WERI-Rb-1 (cell line): ENCODE measurements at regions not wholly inside any gene's neighbourhood (a gene's known extent, or its start where the extent isn't known, plus 50 kb on each side); places are given as distances from the start of the nearest gene placed in this dataset.

Source experiments
- DNase-seq: peaks from one replicate; pipeline ENCODE4 v3.0.0-alpha.2; 2020
- H3K27ac ChIP-seq: fragments of 250-450 bp; sonication (Bioruptor Pico); 2 replicates; pipeline ENCODE4 v1.5.1; 2020; ENCODE audit warnings: mild to moderate bottlenecking, moderate library complexity
- H3K27me3 ChIP-seq: fragments of 250-450 bp; sonication (Bioruptor Pico); 2 replicates; pipeline ENCODE4 v1.5.1; 2021; ENCODE audit warnings: mild to moderate bottlenecking, low read depth, moderate library complexity; ENCODE audit not compliant: insufficient read depth, severe bottlenecking
- H3K36me3 ChIP-seq: fragments of 250-450 bp; sonication (Bioruptor Pico); 2 replicates; pipeline ENCODE4 v1.5.1; 2020; ENCODE audit warnings: mild to moderate bottlenecking, moderate library complexity
- H3K4me3 ChIP-seq: 2 replicates; pipeline ENCODE4 v1.5.1; 2011; ENCODE audit warnings: low read depth, mild to moderate bottlenecking, control low read depth, low read length
- H3K9me3 ChIP-seq: fragments of 250-450 bp; sonication (Bioruptor Pico); 2 replicates; pipeline ENCODE4 v1.5.1; 2021; ENCODE audit warnings: mild to moderate bottlenecking, moderate library complexity; ENCODE audit not compliant: severe bottlenecking
- CTCF ChIP-seq: IDR thresholded peaks from 2 replicates; pipeline ENCODE4 v1.5.1; 2011; ENCODE audit warnings: low read depth, mild to moderate bottlenecking, control low read depth, inconsistent platforms, low read length

DNA sequence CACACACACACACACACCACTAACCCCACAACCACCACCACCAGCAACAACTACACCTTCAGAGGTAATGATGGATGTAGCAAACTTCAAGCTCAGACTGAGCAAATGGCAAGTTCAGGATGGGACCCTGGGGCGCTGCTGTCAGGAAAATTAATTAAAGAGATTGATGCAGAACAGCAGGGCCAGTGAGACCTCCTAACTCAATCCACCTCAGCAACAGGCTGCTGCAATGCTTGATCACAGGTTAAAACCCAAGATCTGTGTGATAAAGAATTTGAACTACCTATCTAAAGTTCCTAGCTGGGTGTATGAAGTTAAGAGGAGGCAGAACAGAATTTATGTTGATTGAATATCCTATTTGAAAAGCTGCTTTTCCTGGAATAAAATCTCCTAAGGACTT, 140.3 kb upstream of the FER start:
- H3K36me3 ChIP-seq = no peaks in the 10 kb centered on the region
- no peaks in the 10 kb centered on the region for H3K27me3 ChIP-seq
- peaks cover under 1% of the 10 kb centered on the region for H3K9me3 ChIP-seq
- DNase-seq = no peak
- no peak for TF ChIP-seq CTCF
- H3K4me3 ChIP-seq = no peak overlapping the region
- no peak overlapping the region for H3K27ac ChIP-seq

GRCh38 chr5:108606185-108606584, 141.5 kb upstream of the FER start:
- H3K9me3 ChIP-seq = no peaks in the 10 kb centered on the region
- DNase-seq = no peak
- no peaks in the 10 kb centered on the region for H3K36me3 ChIP-seq
- no peak overlapping the region for H3K27ac ChIP-seq
- TF ChIP-seq CTCF = no peak
- H3K27me3 ChIP-seq = no peaks in the 10 kb centered on the region
- no peak overlapping the region for H3K4me3 ChIP-seq

DNA sequence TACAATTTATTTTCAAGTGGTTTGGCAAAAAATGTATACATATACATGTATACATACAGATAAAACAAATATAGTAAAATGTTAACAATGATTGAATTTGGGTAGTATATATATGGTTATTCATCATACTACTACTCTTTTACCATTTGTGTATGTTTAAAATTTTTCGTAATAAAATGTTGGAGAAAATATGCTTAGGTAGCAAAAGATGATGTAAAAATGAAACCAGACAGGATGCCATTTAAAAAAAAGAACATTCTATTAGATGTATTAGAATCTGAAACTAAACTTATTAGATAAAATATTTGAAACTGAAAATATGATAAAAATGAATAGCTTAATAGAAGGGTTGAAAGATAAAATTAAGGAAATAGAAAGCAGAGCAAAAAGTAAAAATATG, 144.9 kb upstream of the FER start:
- Histone ChIP-seq H3K27me3 (no peaks in the 10 kb centered on the region), H3K36me3 (no peaks in the 10 kb centered on the region), H3K4me3 (no peak overlapping the region), H3K27ac (no peak overlapping the region), H3K9me3 (no peaks in the 10 kb centered on the region)
- DNase-seq = no peak
- no peak for TF ChIP-seq CTCF

GRCh38 chr5:108590799-108591198, 156.9 kb upstream of the FER start:
- H3K9me3 ChIP-seq = no peaks in the 10 kb centered on the region
- no peak overlapping the region for H3K27ac ChIP-seq
- DNase-seq = no peak
- TF ChIP-seq CTCF = no peak
- H3K36me3 ChIP-seq = no peaks in the 10 kb centered on the region
- no peaks in the 10 kb centered on the region for H3K27me3 ChIP-seq
- no peak overlapping the region for H3K4me3 ChIP-seq

- Histone ChIP-seq H3K27ac (no peak overlapping the region), H3K4me3 (no peak overlapping the region), H3K9me3 (no peaks in the 10 kb centered on the region), H3K36me3 (no peaks in the 10 kb centered on the region), H3K27me3 (no peaks in the 10 kb centered on the region)
- TF ChIP-seq CTCF = no peak
- DNase-seq = no peak
These were observed 159.4 kb upstream of the FER start for GRCh38 chr5:108588323-108588722.

- Histone ChIP-seq H3K27ac (no peak overlapping the region), H3K4me3 (no peak overlapping the region), H3K27me3 (no peaks in the 10 kb centered on the region), H3K9me3 (no peaks in the 10 kb centered on the region), H3K36me3 (no peaks in the 10 kb centered on the region)
- no peak for DNase-seq
- TF ChIP-seq CTCF = no peak
These were observed 159.9 kb upstream of the FER start for GRCh38 chr5:108587821-108588220.
